Hematopoietic multipotent progenitor cell treated with erythropoietin and hydrocortisone succinate and interleukin-3 and kit ligand, for 6 days (in vitro differentiated cells): ENCODE measurements at regions not wholly inside any gene's neighbourhood (a gene's known extent, or its start where the extent isn't known, plus 50 kb on each side); places are given as distances from the start of the nearest gene placed in this dataset.
"Not testable (repeated sequence)": the region's sequence is repeated elsewhere in the genome, so short reads cannot be mapped to it uniquely, and the experiment has no call there.

Experiments used
- DNase-seq: peaks from one replicate; pipeline ENCODE4 v3.0.0-alpha.2; 2015

DNA sequence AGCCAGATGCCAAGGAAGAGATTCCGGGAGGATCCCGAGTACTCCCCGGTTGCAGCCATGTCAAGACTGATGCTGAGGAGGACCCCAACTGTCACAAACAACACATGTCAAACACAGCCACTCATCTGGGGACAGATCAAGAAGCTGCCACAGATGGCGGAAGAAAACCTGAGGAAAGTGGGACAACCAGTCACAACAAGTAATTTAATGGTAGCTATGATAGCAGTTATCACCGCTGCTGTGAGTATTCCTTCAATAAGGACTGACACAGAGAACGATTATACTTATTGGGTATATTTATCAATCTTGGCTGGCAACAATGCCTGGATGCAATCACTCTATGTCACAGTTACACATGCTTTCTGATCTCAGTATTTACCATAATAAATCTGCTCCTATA, 763.4 kb downstream of the DHX35 start:
- not testable (repeated sequence) for DNase-seq

DNA sequence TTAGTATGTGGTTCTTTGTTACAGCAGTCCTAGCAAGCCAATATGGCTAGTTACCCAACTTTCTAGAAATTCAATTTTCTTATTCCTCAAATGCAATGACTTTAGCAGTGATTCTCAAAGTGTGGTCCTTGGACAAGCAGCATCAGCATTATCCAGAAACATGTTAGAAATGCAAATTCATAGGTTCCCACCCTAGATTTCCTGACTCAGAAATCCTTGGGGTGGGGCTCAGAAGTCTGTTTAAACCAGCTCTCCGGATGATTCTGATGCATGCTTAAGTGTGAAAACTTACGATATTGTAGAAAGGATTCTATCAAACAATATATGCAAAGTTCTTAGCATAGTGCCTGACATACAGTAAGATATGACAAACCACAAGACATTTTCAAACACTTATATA, 757.1 kb downstream of the DHX35 start:
- no peak for DNase-seq

DNA sequence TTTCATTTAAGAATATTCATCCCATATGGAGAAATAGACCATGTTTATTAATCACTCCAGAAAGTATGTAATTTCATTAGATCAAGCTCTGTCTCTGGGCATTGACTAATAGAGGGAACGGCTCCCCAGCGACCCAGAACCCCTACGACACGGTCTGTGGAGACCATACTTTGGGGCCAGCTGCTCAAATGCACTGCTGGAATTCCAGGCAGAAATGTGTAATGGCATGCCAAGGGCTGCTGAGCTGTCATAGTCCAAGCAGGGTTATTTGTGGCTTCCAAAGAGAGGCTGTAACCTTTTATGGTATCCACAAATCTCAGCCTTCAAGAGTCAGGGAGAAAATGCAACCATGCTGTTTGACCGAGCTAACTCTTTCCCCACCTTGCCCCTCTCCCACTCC, 755.8 kb downstream of the DHX35 start:
- DNase-seq, result no peak

DNA sequence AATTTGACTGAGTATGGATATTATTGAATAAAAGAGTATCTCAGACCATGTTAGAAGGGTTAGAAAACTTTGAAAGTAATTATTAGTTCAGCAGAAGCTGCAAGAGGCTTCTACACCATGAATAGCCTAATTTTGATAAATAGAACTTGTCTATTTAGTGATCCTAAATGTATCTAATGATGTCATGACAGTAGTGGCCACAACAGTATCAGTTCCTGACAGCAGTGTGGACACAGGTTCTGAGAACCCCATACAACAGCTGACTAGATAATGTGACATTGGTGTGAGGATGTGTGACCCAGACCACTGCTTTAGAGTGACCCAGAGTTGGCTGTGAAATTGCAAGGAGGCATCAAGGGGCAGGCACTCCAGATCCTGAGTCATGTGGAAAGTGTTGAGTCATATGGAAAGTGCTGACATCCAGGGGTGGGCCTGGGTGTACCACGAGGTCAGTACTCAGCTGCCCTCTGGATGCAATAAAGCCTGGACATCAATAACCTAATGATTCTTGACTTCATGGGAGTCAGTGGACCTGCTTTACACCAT, 754.7 kb downstream of the DHX35 start:
- no peak for DNase-seq

- no peak for DNase-seq
These were observed 751.1 kb downstream of the DHX35 start for GRCh38 chr20:39713076-39713840.

GRCh38 chr20:39706184-39706663, 744.1 kb downstream of the DHX35 start:
- DNase-seq, result no peak

DNA sequence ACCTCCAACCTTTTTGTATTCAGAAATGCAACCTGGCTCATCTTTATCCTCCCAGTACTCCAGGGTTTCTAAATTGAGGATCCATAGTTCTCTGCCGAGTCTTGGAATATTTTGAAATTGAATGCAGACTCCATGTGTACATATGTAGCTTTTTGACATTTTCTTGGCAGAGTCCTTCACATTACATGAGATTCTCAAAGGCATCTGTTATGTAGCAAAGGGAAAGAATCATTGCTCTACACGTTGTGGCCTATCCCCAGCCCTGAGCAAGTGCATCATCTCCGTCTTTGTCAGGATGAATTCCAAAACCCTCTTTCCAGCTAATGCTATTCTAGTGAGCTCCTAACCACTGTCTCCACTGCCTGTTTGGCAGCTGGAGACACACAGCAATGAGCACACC, 742.9 kb downstream of the DHX35 start:
- DNase-seq, result no peak

- not testable (repeated sequence) for DNase-seq
These were observed 741.2 kb downstream of the DHX35 start for GRCh38 chr20:39703357-39703756.

DNA sequence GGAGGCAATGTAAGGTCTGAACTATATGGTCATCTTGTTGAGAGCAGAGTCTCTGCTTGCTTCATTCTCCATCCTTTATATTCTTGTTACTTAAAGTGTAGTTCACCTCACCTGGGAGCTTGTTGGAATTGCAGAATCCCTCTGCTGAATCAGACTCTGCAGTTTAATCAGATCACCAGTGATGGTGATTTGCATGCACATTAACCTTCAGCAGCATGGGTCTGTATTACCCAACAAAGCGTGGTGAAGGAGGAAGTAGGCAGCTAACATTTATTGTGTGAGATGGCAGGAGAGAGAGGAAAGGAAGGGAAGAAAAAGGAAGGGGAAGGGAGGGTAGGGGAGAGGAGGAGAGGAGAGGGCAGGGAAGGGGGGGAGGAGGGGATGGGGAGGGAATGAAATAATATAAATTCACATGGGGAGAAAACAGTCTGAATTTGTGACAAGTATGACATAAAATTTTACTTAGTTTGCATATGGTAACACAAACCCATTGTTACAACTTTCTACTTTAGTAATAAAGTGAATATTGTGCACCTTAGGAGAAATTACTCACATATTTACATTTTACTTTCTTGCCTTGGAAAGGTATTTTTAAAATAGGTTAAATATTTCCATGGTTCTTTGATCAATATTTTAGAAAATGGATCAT, 740.7 kb downstream of the DHX35 start:
- DNase-seq, result no peak

- DNase-seq, result peak; percentile 16
These were observed 738.4 kb downstream of the DHX35 start for GRCh38 chr20:39700528-39700927.

GRCh38 chr20:39699166-39699725, 737.1 kb downstream of the DHX35 start:
- DNase-seq, result no peak

- no peak for DNase-seq
These were observed 736.6 kb downstream of the DHX35 start for GRCh38 chr20:39698752-39699151.

DNA sequence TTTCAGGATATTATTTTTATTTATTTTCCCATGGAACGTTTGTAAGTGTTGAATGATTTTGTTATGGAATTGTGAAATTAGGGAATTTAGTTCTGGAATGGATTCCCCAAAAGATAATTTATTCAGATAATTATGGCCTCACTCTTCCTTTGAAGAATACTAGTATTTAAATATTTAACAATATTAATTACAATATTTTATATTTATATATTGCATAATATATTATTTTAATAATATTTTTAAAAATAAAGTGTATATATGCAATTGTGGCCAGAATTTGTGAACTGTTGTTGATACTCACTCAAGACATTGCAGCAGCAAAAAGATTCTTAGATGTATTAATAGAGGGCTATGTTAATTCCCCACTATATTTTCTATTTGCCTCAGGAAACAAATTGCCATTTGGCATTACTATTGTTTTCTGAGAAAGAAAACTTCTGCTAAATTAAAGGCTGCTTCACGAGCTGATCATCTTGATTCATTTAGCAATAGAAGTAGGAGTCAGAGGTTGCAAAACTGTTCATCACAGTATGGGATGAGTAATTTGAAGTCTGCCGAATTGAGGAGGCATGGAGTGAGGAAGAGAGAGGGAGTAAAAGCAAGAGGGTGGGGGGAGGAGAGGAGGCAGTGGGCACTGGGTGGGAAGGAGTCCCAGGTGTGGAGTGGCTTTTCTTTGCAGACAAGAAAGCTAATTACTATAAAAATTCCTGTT, 729.2 kb downstream of the DHX35 start:
- no peak for DNase-seq

- peak; percentile 11 for DNase-seq
These were observed 714.8 kb downstream of the DHX35 start for GRCh38 chr20:39676857-39677391.

- no peak for DNase-seq
These were observed 714.1 kb downstream of the DHX35 start for GRCh38 chr20:39676241-39676640.

DNA sequence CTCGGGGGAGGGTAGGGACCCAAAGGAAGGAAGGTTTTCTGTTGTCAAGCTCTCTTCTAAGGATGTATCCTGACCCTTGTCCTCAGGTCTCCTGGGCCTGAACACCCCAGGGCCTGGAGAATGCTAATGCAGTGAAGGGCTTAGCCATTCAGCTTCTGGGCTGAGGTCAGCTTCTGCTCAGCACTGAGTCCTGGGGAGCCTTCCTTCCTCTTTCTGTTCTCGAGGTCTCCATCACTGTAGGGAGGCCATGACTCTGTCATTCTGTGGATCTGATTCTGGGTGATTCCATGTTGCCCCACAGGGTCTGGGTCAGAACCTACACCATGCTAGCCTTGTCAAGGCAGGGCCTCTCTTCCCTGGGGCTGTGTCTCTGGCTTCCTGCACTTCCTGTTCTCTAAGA, 712.7 kb downstream of the DHX35 start:
- DNase-seq, result no peak

DNA sequence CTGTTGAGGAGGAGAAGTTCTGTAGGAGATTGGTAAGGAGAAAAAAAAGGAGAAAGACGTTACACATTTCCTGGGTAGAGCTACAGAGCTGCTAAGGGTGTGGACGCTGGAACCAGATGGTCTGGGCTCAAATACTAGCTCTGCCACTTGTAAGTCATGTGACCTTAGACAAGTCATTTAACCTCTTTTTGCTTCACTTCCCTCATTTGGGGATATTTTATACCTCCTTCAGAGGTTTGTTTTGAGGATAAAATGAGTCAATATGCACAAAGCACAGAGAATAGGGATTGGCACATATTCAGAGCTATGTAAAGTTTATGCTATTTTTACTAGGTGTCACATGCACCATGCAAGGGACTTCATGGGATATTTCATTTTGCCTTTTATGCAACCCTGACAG, 708.8 kb downstream of the DHX35 start:
- DNase-seq, result no peak

- no peak for DNase-seq
These were observed 707.5 kb downstream of the DHX35 start for GRCh38 chr20:39669659-39670058.

DNA sequence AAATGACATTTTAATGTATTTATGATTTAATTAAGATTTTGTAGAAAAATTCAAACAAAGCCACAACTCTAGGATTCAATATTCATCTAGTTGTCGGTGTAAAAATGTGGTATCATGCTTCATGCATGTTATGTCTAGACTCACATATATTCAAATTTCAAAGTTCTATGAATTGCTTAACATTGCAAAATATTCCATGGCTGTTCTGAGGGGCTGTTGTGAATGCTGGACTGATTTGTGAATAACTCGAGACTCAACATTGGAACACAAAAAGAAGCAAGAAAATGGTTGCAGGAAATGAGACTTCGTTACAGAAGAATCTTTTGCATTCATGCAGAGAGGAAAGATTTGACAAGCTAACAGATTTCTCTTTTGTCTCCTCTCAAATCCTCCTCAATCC, 705.9 kb downstream of the DHX35 start:
- DNase-seq, result no peak

DNA sequence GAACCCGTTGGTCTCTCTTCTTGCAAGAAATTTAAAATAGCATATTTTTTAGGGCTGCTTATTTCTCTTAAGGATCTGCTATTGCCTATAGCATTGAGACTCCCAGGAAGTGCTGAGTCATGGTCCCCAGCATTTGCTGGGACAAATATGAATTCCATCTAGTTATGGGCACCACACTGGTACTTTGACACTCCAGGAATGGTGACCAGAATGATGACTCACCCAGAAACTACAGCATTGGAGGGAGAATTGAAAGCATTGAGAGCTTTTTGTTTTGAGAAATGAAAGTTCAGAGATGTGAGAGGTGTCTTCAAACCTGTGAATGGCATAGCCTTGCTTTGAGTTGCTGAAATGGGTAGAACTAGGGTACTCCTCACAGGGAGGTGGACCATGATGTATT, 699.7 kb downstream of the DHX35 start:
- DNase-seq, result no peak

- DNase-seq, result no peak
These were observed 698.8 kb downstream of the DHX35 start for GRCh38 chr20:39660965-39661364.

DNA sequence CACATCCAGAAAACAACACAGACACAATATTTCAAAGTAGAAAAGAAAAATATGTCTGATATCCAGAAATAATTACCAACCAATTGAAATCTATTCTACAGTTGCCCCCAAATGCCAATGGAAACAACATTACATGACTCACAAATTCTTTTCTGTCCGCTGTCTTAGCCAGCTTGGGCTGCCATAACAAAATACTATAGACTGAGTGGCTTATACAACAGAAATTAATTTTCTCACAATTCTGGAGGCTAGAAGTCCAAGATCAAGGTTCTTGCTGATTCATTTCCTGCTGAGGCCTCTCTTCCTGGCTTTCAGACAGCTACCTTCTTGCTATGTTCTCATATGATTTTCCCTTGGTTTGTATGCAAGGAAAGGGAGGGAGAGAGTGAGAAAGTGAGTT, 698.1 kb downstream of the DHX35 start:
- no peak for DNase-seq
